Activated naive CD4-positive, alpha-beta T cell treated with anti-CD3 and anti-CD28 coated beads, Interleukin-2, amount 10 ng/mL, durations not matched to agents 7 days and 5 days (primary cell): ENCODE measurements at regions not wholly inside any gene's neighbourhood (a gene's known extent, or its start where the extent isn't known, plus 50 kb on each side); places are given as distances from the start of the nearest gene placed in this dataset.

Source experiments
- CTCF ChIA-PET: fragments of 350-600 bp; sonication (Branson Sonifier 250); formaldehyde crosslinking; loops from one replicate; lab custom pipeline; 2021; ENCODE audit warnings: antibody characterized with exemption; lab: Charles Lee
- DNase-seq: peaks from one replicate; pipeline ENCODE4 v3.0.0-alpha.2; 2020
- H3K27ac Mint-ChIP-seq: one replicate; pipeline ENCODE4 v1.8.0; 2021; ENCODE audit warnings: mild to moderate bottlenecking, moderate library complexity, mixed read lengths
- H3K27me3 Mint-ChIP-seq: one replicate; pipeline ENCODE4 v1.8.0; 2021; ENCODE audit warnings: mild to moderate bottlenecking, mixed read lengths
- H3K36me3 Mint-ChIP-seq: one replicate; pipeline ENCODE4 v1.8.0; 2021; ENCODE audit warnings: mixed read lengths
- H3K4me1 Mint-ChIP-seq: one replicate; pipeline ENCODE4 v1.8.0; 2021; ENCODE audit warnings: mixed read lengths
- H3K4me3 Mint-ChIP-seq: one replicate; pipeline ENCODE4 v1.8.0; 2021; ENCODE audit warnings: mild to moderate bottlenecking, moderate library complexity, mixed read lengths
- H3K9me3 Mint-ChIP-seq: one replicate; pipeline ENCODE4 v1.8.0; 2021; ENCODE audit warnings: mixed read lengths

DNA sequence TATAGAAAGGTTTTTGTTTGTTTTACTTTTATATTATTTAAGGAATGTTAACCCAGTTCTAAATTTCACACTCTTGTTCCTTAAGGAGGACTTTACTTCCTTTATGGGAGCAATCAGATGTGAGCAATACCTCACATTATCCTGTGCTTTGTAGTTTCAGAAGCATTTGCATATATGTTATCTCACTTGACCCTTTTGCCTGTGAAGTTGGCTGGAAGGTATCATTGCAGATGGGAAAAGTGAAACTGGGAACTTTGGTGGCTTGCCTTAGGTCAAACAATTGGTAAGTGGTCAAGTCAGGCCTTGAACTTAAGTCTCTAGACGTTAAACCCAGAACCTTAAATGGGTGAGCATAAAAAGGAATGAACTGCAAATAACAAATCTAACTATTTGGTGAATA is 90.6 kb downstream of the AREG start:
- Mint-ChIP-seq H3K27ac (no peak overlapping the region), H3K36me3 (no peaks in the 10 kb centered on the region), H3K27me3 (peaks cover 4% of the 10 kb centered on the region), H3K4me1 (no peaks in the 10 kb centered on the region), H3K4me3 (no peak overlapping the region), H3K9me3 (no peaks in the 10 kb centered on the region)
- DNase-seq, result no peak
- CTCF ChIA-PET, result interaction anchor here (0.7 to 0.8 kb wide), 2 partner anchors 12 to 13 kb away, joined by 3 read pairs; no protein-coding TSS in a partner anchor

DNA sequence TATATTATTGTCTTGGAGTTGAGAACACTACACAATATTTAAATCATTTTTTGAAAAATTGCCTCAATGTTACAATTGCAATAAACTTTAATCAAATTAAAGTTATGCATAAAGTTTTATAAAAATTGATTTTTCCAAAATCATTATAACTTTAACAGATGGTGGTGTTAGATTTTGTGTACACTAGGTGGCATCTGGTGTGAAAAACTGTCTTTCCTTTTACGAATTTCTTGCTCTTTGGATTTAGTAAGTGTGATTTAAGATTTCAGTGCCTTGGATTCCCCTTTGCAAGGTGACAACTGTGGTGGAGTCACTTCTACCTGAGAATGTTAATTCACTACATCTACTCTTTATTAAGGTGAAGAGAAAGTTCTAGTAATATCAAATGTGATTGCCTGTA is 91.6 kb downstream of the AREG start:
- no peak overlapping the region for H3K27ac Mint-ChIP-seq
- H3K9me3 Mint-ChIP-seq, result no peaks in the 10 kb centered on the region
- no peak for DNase-seq
- peaks cover 4% of the 10 kb centered on the region for H3K27me3 Mint-ChIP-seq
- H3K4me3 Mint-ChIP-seq, result no peak overlapping the region
- no peaks in the 10 kb centered on the region for H3K4me1 Mint-ChIP-seq
- H3K36me3 Mint-ChIP-seq, result no peaks in the 10 kb centered on the region
- CTCF ChIA-PET, result no interaction called here

DNA sequence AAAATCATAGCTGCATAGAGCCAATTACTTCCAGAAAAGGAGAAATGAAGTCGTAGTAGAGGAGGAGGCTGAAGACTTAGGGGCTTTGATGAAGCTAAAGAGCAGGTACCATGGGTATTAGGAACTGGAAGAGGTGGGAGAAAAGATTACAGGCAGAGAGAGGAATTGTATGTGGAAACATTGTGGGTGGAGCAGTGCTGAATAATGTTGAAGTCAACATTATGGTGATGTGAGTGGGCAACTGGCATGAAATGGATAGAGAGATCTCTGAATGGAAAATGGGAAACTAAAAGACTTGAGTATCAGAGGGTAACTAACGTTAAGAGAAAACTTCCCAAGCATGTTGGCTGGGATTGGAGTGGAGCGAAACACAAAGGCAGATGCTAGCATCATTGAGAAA is 92.5 kb downstream of the AREG start:
- no peak overlapping the region for H3K4me3 Mint-ChIP-seq
- no peaks in the 10 kb centered on the region for H3K4me1 Mint-ChIP-seq

DNA sequence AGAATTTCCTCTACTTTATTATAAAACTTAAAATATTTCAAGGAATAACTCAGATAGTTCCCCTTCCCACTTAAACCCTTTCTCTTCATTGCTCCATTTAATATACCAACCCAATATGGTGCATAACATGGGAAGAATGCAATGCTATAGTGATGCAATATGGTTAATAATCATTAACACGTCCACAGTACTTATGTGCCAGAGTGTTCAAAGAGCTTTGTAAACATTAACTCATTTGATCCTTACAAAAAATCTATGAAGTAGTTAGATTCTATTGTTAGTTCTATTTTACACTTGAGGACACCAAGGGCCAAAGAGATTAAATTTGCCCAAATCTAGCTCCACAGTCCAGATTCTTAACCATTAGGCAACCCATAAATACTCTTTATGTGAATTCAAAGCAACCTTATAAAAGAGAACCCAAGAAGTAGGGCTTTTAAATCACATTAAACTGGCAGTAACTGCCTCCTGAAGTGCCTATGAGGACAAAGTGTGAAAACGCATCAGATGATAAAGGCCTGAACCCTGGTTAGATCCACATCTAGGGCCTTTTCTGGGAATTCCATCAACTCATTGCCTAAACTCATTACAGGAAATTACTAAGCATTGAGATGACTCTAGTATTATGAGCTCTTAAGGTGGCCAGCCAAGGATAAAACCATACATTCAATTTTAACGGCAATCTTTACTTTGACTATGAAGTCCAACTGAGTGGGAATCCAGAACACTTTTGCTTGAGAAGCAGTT is 94.3 kb downstream of the AREG start:
- Mint-ChIP-seq H3K36me3 (no peaks in the 10 kb centered on the region), H3K4me1 (no peaks in the 10 kb centered on the region), H3K9me3 (no peaks in the 10 kb centered on the region), H3K27me3 (peaks cover 4% of the 10 kb centered on the region), H3K4me3 (no peak overlapping the region), H3K27ac (no peak overlapping the region)
- no peak for DNase-seq
- CTCF ChIA-PET, result no interaction called here

More for the DNA sequence above, 92.5 kb downstream of the AREG start:
- peaks cover 4% of the 10 kb centered on the region for H3K27me3 Mint-ChIP-seq
- no peaks in the 10 kb centered on the region for H3K36me3 Mint-ChIP-seq
- DNase-seq, result no peak
- CTCF ChIA-PET, result interaction anchor here (1.1 kb wide), 1 partner anchor 85 kb away, joined by 3 read pairs; no protein-coding TSS in a partner anchor
- no peaks in the 10 kb centered on the region for H3K9me3 Mint-ChIP-seq
- H3K27ac Mint-ChIP-seq, result no peak overlapping the region

DNA sequence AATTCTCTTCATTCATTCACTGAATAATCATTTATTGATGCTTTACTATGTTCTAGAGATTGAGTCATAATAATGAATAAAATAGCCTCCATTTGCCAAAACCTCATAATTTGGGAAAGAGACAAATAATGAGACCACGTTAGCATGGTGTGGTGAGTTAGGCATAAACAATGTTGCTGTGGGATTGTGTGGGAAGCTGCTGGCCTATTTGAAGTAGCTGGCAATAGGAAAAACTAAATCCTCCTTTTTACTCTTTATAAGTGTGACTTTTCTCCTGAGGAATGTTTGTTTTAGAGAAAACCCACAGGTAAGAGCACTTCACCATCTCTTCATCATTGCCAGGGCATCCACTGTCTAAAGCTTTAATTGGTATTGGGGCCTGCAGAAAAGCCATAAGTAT is 95.3 kb downstream of the AREG start:
- no peak overlapping the region for H3K4me3 Mint-ChIP-seq
- no peak overlapping the region for H3K27ac Mint-ChIP-seq
- H3K27me3 Mint-ChIP-seq, result peaks cover 4% of the 10 kb centered on the region
- H3K36me3 Mint-ChIP-seq, result no peaks in the 10 kb centered on the region
- no peaks in the 10 kb centered on the region for H3K9me3 Mint-ChIP-seq
- H3K4me1 Mint-ChIP-seq, result no peaks in the 10 kb centered on the region
- CTCF ChIA-PET, result no interaction called here
- no peak for DNase-seq

DNA sequence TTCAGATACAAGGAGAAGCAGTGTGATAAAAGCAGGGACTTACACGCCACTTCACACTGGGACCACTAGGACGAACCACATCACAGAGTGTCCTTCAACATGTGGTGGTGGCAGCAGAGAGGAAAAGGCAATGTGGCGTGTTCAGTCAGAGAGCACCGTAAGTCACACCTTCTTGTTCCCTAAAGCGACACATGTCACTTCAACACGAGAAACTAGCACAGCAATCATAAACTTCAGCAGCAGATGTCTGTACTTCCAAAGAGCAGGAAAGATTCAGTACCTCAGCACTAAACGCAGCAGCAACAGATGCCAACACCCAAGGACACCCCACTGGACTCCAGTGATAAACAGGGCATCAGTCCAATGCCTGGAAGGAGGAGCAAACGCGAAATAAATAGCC is 96.7 kb downstream of the AREG start:
- Mint-ChIP-seq H3K9me3 (no peaks in the 10 kb centered on the region), H3K4me3 (no peak overlapping the region), H3K27ac (no peak overlapping the region), H3K4me1 (no peaks in the 10 kb centered on the region), H3K27me3 (peaks cover 4% of the 10 kb centered on the region), H3K36me3 (no peaks in the 10 kb centered on the region)
- no peak for DNase-seq
- CTCF ChIA-PET, result no interaction called here

DNA sequence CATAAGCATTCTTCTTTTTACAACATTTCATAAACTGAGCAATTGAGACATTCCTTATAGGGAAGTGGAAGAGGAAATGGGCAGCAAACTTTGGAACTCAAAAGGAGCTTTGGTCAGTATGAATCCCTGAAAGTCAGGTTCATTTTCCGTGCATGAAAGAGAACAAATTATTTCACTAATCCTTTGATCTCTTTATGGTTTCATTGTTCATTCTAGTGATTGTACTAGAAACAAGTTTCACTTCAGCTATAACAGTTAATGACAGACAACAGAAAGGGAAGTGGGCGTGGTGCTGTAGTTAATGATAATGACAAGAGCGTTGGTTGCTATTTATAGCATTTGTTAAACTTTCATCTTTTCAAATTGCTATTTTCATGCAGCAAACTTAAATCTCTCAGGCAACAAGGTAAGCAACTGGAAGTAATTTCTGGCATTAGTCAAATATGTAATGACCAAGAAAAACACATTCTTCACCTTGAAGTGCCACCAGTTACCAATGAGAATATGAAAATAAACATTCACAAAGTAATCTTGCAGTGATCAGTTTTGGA is 98.4 kb downstream of the AREG start:
- H3K4me3 Mint-ChIP-seq, result no peak overlapping the region

DNA sequence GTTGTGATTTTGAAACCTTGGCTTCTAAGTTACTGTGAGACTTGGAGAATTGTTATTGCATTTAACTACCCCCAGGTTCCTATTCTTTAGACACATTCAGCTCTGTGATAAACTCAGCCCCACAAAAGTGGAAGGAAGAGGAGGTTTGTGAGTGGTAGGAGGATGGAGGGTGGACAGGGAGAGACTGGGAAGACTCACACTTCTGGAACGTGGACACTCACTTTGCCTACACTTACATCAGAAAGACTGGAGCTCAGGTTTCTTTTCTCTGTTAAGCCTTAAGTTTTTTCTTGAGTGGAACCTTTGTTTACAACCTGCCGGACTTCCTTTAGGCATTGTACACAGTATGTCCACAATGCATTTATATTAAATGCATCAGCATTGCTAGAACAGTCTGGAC is 99.0 kb downstream of the AREG start:
- CTCF ChIA-PET, result interaction anchor here (0.9 to 1.9 kb wide), 4 partner anchors 11 to 132 kb away, joined by 3 to 5 read pairs (median 4); no protein-coding TSS in a partner anchor
- Mint-ChIP-seq H3K27me3 (no peaks in the 10 kb centered on the region), H3K27ac (no peak overlapping the region), H3K4me3 (no peak overlapping the region), H3K36me3 (no peaks in the 10 kb centered on the region), H3K4me1 (no peaks in the 10 kb centered on the region), H3K9me3 (no peaks in the 10 kb centered on the region)
- DNase-seq, result no peak

More for the DNA sequence above, 98.4 kb downstream of the AREG start:
- peak; percentile 20 for DNase-seq
- CTCF ChIA-PET, result interaction anchor here (1.8 to 1.9 kb wide), 2 partner anchors 10 to 133 kb away, joined by 4 to 5 read pairs; no protein-coding TSS in a partner anchor
- no peaks in the 10 kb centered on the region for H3K9me3 Mint-ChIP-seq
- no peaks in the 10 kb centered on the region for H3K4me1 Mint-ChIP-seq
- no peak overlapping the region for H3K27ac Mint-ChIP-seq
- H3K27me3 Mint-ChIP-seq, result no peaks in the 10 kb centered on the region
- H3K36me3 Mint-ChIP-seq, result no peaks in the 10 kb centered on the region

DNA sequence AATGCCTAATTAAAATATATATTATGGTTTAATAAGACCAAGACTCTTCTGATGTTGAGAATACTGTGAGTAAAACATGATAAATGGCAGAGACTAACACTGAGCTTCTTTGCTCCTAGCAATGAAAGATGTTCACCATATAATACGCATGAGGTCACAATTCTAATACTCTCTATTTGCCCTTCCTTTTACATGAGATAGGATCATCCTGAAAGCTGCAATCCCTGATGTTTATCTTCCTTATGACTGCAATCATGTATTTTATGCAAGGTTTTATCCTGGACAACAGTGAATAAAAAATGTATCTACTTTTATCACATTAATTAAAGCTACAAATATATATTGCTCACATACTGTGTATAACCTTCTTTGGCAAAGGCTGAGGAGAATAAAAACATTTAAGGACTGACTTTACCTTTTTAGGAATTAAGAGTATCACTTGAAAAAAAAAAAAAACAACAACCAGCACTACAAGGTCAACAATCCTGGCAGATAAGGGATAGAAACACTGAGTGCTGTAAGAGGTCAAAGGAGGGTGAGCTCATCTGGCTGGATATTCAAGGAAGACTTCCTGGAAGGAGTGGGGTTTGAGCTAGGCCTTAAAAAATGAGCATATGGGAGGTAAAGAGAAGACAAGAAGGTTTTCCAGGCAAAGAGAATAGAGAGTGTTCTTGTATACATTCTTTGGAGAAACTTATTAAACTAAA is 99.9 kb downstream of the AREG start:
- H3K4me3 Mint-ChIP-seq, result no peak overlapping the region
- H3K27ac Mint-ChIP-seq, result no peak overlapping the region
- H3K36me3 Mint-ChIP-seq, result no peaks in the 10 kb centered on the region
- DNase-seq, result no peak
- H3K4me1 Mint-ChIP-seq, result no peaks in the 10 kb centered on the region
- CTCF ChIA-PET, result interaction anchor here (0.9 to 1.9 kb wide), 4 partner anchors 12 to 131 kb away, joined by 3 to 5 read pairs (median 4); no protein-coding TSS in a partner anchor
- no peaks in the 10 kb centered on the region for H3K27me3 Mint-ChIP-seq
- no peaks in the 10 kb centered on the region for H3K9me3 Mint-ChIP-seq

DNA sequence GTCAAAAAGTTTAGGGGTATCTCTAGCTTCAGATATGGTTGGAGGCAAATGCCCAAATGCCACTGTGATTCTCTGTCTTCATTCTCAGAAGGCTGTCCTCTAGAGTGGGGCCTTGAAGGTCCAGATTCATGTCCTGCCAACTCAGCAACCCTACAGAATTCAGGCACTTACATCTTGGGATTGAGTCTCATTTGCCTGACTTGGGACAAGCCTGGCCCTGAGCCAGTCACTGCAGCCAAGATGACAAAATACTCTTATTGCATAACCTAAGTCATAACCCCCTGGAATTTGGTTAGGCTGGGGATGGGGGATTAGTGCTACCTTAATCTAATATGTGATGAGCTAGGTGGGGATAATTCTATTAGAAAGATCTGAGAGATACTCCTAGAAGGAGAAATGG is 100.5 kb downstream of the AREG start:
- no peaks in the 10 kb centered on the region for H3K4me1 Mint-ChIP-seq
- no peak overlapping the region for H3K27ac Mint-ChIP-seq
- DNase-seq, result no peak
- CTCF ChIA-PET, result no interaction called here
- no peaks in the 10 kb centered on the region for H3K9me3 Mint-ChIP-seq
- H3K27me3 Mint-ChIP-seq, result no peaks in the 10 kb centered on the region
- H3K36me3 Mint-ChIP-seq, result no peaks in the 10 kb centered on the region
- H3K4me3 Mint-ChIP-seq, result no peak overlapping the region

DNA sequence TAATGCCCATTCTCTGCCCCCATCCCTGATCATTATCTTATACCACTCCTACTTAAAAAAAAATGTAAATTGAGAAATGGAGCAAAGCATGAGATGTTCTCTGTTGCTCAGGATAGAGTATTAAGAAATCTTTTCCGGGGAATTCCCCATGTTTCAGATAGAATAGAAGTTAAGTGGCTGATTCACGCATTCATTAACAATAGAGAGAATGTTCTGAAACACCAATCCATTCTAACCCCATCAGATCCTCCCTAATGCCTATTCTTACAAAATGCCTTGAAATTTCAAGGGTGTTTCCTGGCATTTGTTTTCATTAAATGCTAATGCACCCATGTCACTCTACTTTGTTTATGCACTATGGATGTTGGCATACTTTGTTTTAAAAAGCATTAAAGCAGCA is 101.1 kb downstream of the AREG start:
- Mint-ChIP-seq H3K4me3 (no peak overlapping the region), H3K27ac (no peak overlapping the region), H3K9me3 (no peaks in the 10 kb centered on the region), H3K27me3 (no peaks in the 10 kb centered on the region), H3K4me1 (no peaks in the 10 kb centered on the region), H3K36me3 (no peaks in the 10 kb centered on the region)
- no peak for DNase-seq
- CTCF ChIA-PET, result no interaction called here

DNA sequence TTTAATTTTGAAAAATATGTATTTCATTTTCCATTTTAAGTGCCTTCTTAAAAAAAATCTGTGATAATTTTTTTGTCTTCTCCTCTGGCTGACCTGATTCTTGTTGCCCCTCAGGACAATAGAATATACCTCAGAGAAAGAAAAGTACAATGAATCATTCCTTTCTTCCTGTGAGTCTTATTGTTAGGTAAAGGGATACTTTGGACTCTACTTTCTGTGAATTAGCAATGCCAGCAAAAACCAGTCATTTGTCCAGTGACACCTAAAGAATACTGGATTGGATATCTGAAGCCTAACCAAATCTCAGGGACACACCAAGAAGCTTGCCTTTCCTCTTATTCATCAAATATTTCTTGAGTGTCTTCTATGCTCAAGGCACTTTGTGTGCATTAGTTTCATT is 102.1 kb downstream of the AREG start:
- no peaks in the 10 kb centered on the region for H3K36me3 Mint-ChIP-seq
- no peaks in the 10 kb centered on the region for H3K4me1 Mint-ChIP-seq
- CTCF ChIA-PET, result interaction anchor here (0.6 kb wide), 1 partner anchor 11 kb away, joined by 3 read pairs; no protein-coding TSS in a partner anchor
- H3K27me3 Mint-ChIP-seq, result no peaks in the 10 kb centered on the region
- no peaks in the 10 kb centered on the region for H3K9me3 Mint-ChIP-seq
- H3K27ac Mint-ChIP-seq, result no peak overlapping the region
- no peak for DNase-seq
- H3K4me3 Mint-ChIP-seq, result no peak overlapping the region

DNA sequence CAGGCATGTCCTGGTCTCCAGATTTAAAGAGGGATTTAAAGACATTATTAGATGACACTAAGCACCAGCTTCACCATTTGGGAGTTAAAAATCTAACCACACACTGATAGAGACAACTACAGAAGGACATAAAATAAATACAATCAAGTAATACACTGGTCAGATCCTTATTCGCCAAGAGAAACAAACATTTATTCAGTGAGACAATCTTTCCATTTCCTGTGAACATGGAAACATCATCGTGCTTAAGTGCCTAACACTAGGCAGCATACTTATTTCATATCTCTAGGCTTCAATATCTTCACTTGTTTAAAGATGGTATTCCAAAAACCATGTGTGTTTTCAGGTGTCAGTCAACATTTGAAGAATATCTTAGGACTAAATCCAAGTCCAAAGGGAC is 103.6 kb downstream of the AREG start:
- no peaks in the 10 kb centered on the region for H3K27me3 Mint-ChIP-seq
- DNase-seq, result no peak
- H3K9me3 Mint-ChIP-seq, result no peaks in the 10 kb centered on the region
- CTCF ChIA-PET, result no interaction called here
- no peak overlapping the region for H3K27ac Mint-ChIP-seq
- no peaks in the 10 kb centered on the region for H3K36me3 Mint-ChIP-seq
- H3K4me3 Mint-ChIP-seq, result no peak overlapping the region
- H3K4me1 Mint-ChIP-seq, result no peaks in the 10 kb centered on the region

DNA sequence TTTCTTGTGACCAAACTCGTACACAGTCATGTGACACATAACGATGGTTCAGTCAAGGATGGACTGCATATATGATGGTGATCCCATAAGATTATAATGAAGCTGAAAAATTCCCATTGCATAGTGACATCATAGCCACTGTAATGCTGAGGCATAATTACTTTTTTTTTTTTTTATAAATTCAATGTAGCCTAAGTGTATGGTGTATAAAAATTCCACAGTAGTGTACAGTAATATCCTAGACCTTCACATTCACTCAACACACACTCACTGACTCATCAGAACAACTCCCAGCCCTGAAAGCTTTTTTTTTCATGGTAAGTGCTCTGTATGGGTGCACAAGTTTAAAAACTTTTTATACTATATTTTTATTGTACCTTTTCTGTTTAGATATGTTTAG is 105.0 kb downstream of the AREG start:
- CTCF ChIA-PET, result no interaction called here
- Mint-ChIP-seq H3K9me3 (no peaks in the 10 kb centered on the region), H3K27ac (no peak overlapping the region), H3K4me1 (no peaks in the 10 kb centered on the region), H3K27me3 (no peaks in the 10 kb centered on the region), H3K36me3 (no peaks in the 10 kb centered on the region), H3K4me3 (no peak overlapping the region)
- no peak for DNase-seq
